ENCODE measurements at regions not wholly inside any gene's neighbourhood (a gene's known extent, or its start where the extent isn't known, plus 50 kb on each side); places are given as distances from the start of the nearest gene placed in this dataset.

DNA sequence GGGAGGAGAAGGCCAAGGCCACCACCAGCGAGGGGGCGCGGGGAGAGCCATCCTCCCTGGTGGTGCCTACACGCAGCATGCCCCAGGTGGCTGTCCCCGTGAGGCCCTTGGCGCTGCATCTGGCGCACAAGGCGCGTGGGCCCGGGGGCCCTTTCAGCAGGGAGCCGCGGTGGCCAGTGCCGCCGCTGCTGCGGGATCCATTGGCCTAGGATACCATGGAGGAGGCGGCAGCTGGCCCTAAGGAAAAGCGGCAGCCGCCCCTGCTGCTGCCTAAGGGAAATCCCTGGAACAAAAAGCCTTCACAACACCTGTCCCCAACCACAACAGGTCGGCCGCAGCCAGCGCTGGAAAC, 1059.6 kb downstream of the TECRL start:
- no peak for TF ChIP-seq BHLHE40 (IDR thresholded peaks at IDR 0.05; ENCODE audit: low read depth, low read length)
- no peak for TF ChIP-seq CEBPB (IDR thresholded peaks at IDR 0.05; ENCODE audit: low read depth, low read length)
- TF ChIP-seq, protein P1, sequence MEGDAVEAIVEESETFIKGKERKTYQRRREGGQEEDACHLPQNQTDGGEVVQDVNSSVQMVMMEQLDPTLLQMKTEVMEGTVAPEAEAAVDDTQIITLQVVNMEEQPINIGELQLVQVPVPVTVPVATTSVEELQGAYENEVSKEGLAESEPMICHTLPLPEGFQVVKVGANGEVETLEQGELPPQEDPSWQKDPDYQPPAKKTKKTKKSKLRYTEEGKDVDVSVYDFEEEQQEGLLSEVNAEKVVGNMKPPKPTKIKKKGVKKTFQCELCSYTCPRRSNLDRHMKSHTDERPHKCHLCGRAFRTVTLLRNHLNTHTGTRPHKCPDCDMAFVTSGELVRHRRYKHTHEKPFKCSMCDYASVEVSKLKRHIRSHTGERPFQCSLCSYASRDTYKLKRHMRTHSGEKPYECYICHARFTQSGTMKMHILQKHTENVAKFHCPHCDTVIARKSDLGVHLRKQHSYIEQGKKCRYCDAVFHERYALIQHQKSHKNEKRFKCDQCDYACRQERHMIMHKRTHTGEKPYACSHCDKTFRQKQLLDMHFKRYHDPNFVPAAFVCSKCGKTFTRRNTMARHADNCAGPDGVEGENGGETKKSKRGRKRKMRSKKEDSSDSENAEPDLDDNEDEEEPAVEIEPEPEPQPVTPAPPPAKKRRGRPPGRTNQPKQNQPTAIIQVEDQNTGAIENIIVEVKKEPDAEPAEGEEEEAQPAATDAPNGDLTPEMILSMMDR (conservative IDR thresholded peaks at IDR 0.05; ENCODE audit: low read depth, low read length), result no peak
- no peak for TF ChIP-seq MAZ (IDR thresholded peaks at IDR 0.05; ENCODE audit: borderline replicate concordance, low read depth, low read length)
- TF ChIP-seq RAD21 (IDR thresholded peaks at IDR 0.05; ENCODE audit: low read length), result no peak
- no peak for TF ChIP-seq POLR2A (IDR thresholded peaks at IDR 0.05; ENCODE audit: low read depth, low read length)
- TF ChIP-seq, protein P2, sequence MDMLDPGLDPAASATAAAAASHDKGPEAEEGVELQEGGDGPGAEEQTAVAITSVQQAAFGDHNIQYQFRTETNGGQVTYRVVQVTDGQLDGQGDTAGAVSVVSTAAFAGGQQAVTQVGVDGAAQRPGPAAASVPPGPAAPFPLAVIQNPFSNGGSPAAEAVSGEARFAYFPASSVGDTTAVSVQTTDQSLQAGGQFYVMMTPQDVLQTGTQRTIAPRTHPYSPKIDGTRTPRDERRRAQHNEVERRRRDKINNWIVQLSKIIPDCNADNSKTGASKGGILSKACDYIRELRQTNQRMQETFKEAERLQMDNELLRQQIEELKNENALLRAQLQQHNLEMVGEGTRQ (IDR thresholded peaks at IDR 0.05; ENCODE audit: low read depth, low read length), result no peak

All from IMR-90 (cell line).